SK-N-SH treated with all-trans-retinoic acid at 6 μM for 48 hours (cell line): ENCODE measurements at regions not wholly inside any gene's neighbourhood (a gene's known extent, or its start where the extent isn't known, plus 50 kb on each side); places are given as distances from the start of the nearest gene placed in this dataset.

Source experiments
- GLIS3 ChIP-seq: fragments of 250-450 bp; sonication (Bioruptor Pico); IDR thresholded peaks from 2 replicates; pipeline ENCODE4 v1.5.0; 2020; ENCODE audit warnings: mild to moderate bottlenecking, moderate library complexity
- TCF4 ChIP-seq: fragments of 250-450 bp; sonication (Bioruptor Pico); IDR thresholded peaks from 2 replicates; pipeline ENCODE4 v1.8.0; 2021; ENCODE audit warnings: mild to moderate bottlenecking, moderate library complexity, borderline replicate concordance
- ZFP3 ChIP-seq: fragments of 250-450 bp; sonication (Bioruptor Pico); IDR thresholded peaks from 2 replicates; pipeline ENCODE4 v1.5.0; 2020; ENCODE audit warnings: mild to moderate bottlenecking, moderate library complexity
- TF ChIP-seq, protein P1 (sequence below): fragments of 250-450 bp; sonication (Bioruptor Pico); IDR thresholded peaks from 2 replicates; pipeline ENCODE4 v1.5.1; 2021; ENCODE audit warnings: mild to moderate bottlenecking, moderate library complexity

- no peak for TF ChIP-seq GLIS3 (CRISPR knock-in tag)
- no peak for TF ChIP-seq ZFP3
- TF ChIP-seq TCF4 (CRISPR knock-in tag): no peak
- TF ChIP-seq, protein P1, sequence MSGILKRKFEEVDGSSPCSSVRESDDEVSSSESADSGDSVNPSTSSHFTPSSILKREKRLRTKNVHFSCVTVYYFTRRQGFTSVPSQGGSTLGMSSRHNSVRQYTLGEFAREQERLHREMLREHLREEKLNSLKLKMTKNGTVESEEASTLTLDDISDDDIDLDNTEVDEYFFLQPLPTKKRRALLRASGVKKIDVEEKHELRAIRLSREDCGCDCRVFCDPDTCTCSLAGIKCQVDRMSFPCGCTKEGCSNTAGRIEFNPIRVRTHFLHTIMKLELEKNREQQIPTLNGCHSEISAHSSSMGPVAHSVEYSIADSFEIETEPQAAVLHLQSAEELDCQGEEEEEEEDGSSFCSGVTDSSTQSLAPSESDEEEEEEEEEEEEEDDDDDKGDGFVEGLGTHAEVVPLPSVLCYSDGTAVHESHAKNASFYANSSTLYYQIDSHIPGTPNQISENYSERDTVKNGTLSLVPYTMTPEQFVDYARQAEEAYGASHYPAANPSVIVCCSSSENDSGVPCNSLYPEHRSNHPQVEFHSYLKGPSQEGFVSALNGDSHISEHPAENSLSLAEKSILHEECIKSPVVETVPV: no peak
Measured at GRCh38 chr16:65863236-65863635, 503.3 kb upstream of the CDH5 start.
